ENCODE measurements at regions not wholly inside any gene's neighbourhood (a gene's known extent, or its start where the extent isn't known, plus 50 kb on each side); places are given as distances from the start of the nearest gene placed in this dataset.

GRCh38 chr3:34312684-34313083 is 514.3 kb downstream of the PDCD6IP start (continued):
- no peak for TF ChIP-seq ZNF462 (CRISPR knock-in tag; IDR thresholded peaks at IDR 0.05)
- no peak for TF ChIP-seq EZH2 (IDR thresholded peaks at IDR 0.05; ENCODE audit: low read depth, unreplicated experiment)
- no peak for TF ChIP-seq CTCF (conservative IDR thresholded peaks at IDR 0.05; ENCODE audit: low read depth in 2 of 2)
- no peak for TF ChIP-seq ZNF114 (CRISPR knock-in tag; IDR thresholded peaks at IDR 0.05)

- Histone ChIP-seq H3K4me3 (no peak overlapping the region), H2AFZ (no peak overlapping the region), H3F3A (replicated peaks; ENCODE audit: low read depth) (no peaks in the 10 kb centered on the region), H3K36me3 (ENCODE audit: insufficient read depth) (no peaks in the 10 kb centered on the region), H3K27me3 (ENCODE audit: insufficient read depth) (no peaks in the 10 kb centered on the region), H3K4me2 (no peak overlapping the region), H3K79me2 (replicated peaks; ENCODE audit: insufficient read depth) (no peaks in the 10 kb centered on the region), H3K9me2 (ENCODE audit: insufficient read depth) (no peaks in the 10 kb centered on the region; the same call in none of the 2 replicates), H3K4me1 (ENCODE audit: insufficient read depth) (no peaks in the 10 kb centered on the region), H3K27ac (ENCODE audit: low read depth) (no peak overlapping the region), H4K20me1 (replicated peaks; ENCODE audit: insufficient read depth) (no peaks in the 10 kb centered on the region)
- Mint-ChIP-seq H3K9me3 (peaks cover 10% of the 10 kb centered on the region), H3K36me3 (ENCODE audit: low read depth) (peaks cover 3% of the 10 kb centered on the region; the same call in 1 of the 3 replicates), H3K27me3 (ENCODE audit: insufficient read depth, low read depth, poor library complexity) (no peaks in the 10 kb centered on the region), H3K27ac (no peak overlapping the region), H3K4me1 (no peaks in the 10 kb centered on the region), H3K4me3 (no peak overlapping the region)
- ATAC-seq (no peak), DNase-seq (ENCODE audit: low spot score) (no peak)
- no peak for TF ChIP-seq REST (IDR thresholded peaks at IDR 0.05; ENCODE audit: unreplicated experiment)
- TF ChIP-seq ETS1 (IDR thresholded peaks at IDR 0.05), result no peak
- no peak for TF ChIP-seq EZH2 (IDR thresholded peaks at IDR 0.05; ENCODE audit: low read depth, unreplicated experiment)
- no peak for TF ChIP-seq JUNB (IDR thresholded peaks at IDR 0.05; ENCODE audit: unreplicated experiment)
- no peak for TF ChIP-seq EZH2phosphoT487 (IDR thresholded peaks at IDR 0.05; ENCODE audit: unreplicated experiment)
- TF ChIP-seq POLR2AphosphoS5 (IDR thresholded peaks at IDR 0.05; ENCODE audit: low read depth), result no peak
- TF ChIP-seq ZNF114 (CRISPR knock-in tag; IDR thresholded peaks at IDR 0.05), result no peak
These were observed 521.5 kb downstream of the PDCD6IP start for GRCh38 chr3:34319881-34320280.

All from GM23338 (cell line).